MM.1S (cell line): ENCODE measurements at regions not wholly inside any gene's neighbourhood (a gene's known extent, or its start where the extent isn't known, plus 50 kb on each side); places are given as distances from the start of the nearest gene placed in this dataset.

Experiments used
- DNase-seq: peaks from one replicate; pipeline ENCODE4 v3.0.0-alpha.2; 2015
- H2AFZ ChIP-seq: fragments of 300-600 bp; sonication (generic); 2 replicates; pipeline ENCODE4 v1.6.0; 2016; ENCODE audit warnings: antibody characterized with exemption, low read length
- H3F3A ChIP-seq: fragments of 300-600 bp; sonication (generic); 2 replicates; pipeline ENCODE4 v1.6.1; 2016; ENCODE audit warnings: mild to moderate bottlenecking, antibody characterized with exemption, low read length, moderate library complexity, mixed read lengths; ENCODE audit not compliant: insufficient read depth
- H3K27ac ChIP-seq: fragments of 300-600 bp; sonication (generic); 2 replicates; pipeline ENCODE4 v1.5.1; 2016; ENCODE audit warnings: mild to moderate bottlenecking, low read length
- H3K27me3 ChIP-seq: fragments of 300-600 bp; sonication (generic); replicated peaks from 2 replicates; pipeline ENCODE4 v1.6.0; 2016; ENCODE audit warnings: low read length; ENCODE audit not compliant: insufficient read depth
- H3K36me3 ChIP-seq: fragments of 300-600 bp; sonication (generic); replicated peaks from 2 replicates; pipeline ENCODE4 v1.6.1; 2016; ENCODE audit warnings: mild to moderate bottlenecking, low read length, mixed read lengths; ENCODE audit not compliant: insufficient read depth
- H3K4me1 ChIP-seq: fragments of 300-600 bp; sonication (generic); 2 replicates; pipeline ENCODE4 v1.6.1; 2016; ENCODE audit warnings: low read length, mixed read lengths
- H3K4me2 ChIP-seq: fragments of 300-600 bp; sonication (generic); 2 replicates; pipeline ENCODE4 v1.6.0; 2016; ENCODE audit warnings: low read depth, low read length
- H3K4me3 ChIP-seq: fragments of 300-600 bp; sonication (generic); 2 replicates; pipeline ENCODE4 v1.5.1; 2016; ENCODE audit warnings: low read length, mixed read lengths
- H3K79me2 ChIP-seq: fragments of 300-600 bp; sonication (generic); 2 replicates; pipeline ENCODE4 v1.6.1; 2016; ENCODE audit warnings: mixed run types, low read length, mixed read lengths
- H3K9ac ChIP-seq: fragments of 300-600 bp; sonication (generic); 2 replicates; pipeline ENCODE4 v1.6.1; 2016; ENCODE audit warnings: low read length, mixed read lengths
- H3K9me2 ChIP-seq: fragments of 300-600 bp; sonication (generic); replicated peaks from 2 replicates; pipeline ENCODE4 v1.6.1; 2016; ENCODE audit warnings: mild to moderate bottlenecking, low read length, mixed read lengths; ENCODE audit not compliant: insufficient read depth
- H3K9me3 ChIP-seq: fragments of 300-600 bp; sonication (generic); replicated peaks from 2 replicates; pipeline ENCODE4 v1.6.1; 2016; ENCODE audit warnings: mild to moderate bottlenecking, low read length, mixed read lengths; ENCODE audit not compliant: insufficient read depth
- H4K20me1 ChIP-seq: fragments of 300-600 bp; sonication (generic); 2 replicates; pipeline ENCODE4 v1.6.1; 2016; ENCODE audit warnings: mild to moderate bottlenecking, low read length, moderate library complexity, mixed read lengths; ENCODE audit not compliant: insufficient read depth
- EZH2 ChIP-seq: fragments of 300-600 bp; sonication (generic); optimal IDR thresholded peaks from 2 replicates; pipeline ENCODE3; 2017; ENCODE audit warnings: low read depth, mild to moderate bottlenecking, antibody characterized with exemption, low read length, mixed read lengths
- EZH2phosphoT487 ChIP-seq: fragments of 300-600 bp; sonication (generic); IDR thresholded peaks from 2 replicates; pipeline ENCODE4 v1.6.1; 2018; ENCODE audit warnings: antibody characterized with exemption, low read length
- TF ChIP-seq, protein P1 (sequence below): fragments of 300-600 bp; sonication (generic); IDR thresholded peaks from 2 replicates; pipeline ENCODE4 v1.5.1; 2016; ENCODE audit warnings: antibody characterized with exemption, low read length, mixed read lengths

DNA sequence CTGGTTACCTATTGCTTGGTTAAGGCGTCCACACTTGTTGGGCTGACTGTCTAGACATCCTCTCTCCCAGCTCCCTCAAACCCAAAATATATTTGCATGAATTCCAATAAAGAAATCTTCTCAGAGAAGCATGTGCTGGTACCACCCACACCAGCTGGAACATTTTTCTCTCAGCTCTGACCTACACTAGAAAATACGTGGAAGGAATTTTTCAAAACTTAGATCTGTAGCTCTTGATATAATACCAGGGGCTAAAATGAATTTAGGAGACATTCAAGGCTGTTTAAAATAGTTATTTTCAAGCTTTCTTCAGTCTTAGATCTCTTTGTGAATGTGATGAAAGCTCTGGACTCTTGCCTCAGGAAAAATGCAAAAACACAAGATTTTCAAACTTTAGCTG, 590.4 kb downstream of the PDCD6IP start:
- no peaks in the 10 kb centered on the region for H3F3A ChIP-seq

DNA sequence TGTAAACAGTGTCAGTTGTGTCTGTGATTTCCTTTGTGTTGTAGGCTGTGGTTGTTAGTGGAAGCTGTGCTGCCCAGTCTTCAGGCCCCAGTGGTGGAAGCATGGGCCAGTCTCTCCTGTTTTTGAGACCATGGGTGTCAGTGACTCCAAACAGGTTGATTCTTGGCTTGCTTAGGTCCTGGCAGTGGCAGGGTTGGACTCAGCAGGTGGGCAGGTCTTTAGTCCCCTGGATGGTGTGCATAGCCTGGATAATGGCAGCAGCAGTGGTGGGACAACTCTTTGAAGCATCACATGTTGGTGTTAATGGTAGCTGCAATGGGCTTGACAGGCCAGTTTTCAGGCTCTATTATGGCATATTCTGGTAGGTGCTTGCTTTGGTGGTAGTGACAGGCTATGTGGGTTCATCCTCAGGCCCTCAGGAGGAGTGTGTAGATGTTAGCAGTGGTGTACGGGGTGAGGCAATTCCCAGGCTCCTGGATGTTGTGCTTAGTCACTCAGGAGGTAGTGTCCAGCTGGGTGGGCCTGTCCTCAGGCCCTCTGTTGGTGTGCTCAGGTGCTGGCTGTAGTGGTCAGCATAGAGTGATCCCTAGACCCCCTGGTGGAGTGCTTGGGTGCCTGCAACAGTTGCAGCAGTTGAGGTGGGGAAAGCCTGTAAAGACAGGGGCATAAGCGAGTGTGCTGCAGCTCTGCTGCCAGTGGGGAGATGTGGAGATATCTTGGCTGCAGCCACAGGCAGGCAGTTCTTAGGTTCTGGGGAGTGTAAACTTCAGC, 596.7 kb downstream of the PDCD6IP start:
- TF ChIP-seq EZH2 (no peak), EZH2phosphoT487 (no peak)
- TF ChIP-seq, protein P1, sequence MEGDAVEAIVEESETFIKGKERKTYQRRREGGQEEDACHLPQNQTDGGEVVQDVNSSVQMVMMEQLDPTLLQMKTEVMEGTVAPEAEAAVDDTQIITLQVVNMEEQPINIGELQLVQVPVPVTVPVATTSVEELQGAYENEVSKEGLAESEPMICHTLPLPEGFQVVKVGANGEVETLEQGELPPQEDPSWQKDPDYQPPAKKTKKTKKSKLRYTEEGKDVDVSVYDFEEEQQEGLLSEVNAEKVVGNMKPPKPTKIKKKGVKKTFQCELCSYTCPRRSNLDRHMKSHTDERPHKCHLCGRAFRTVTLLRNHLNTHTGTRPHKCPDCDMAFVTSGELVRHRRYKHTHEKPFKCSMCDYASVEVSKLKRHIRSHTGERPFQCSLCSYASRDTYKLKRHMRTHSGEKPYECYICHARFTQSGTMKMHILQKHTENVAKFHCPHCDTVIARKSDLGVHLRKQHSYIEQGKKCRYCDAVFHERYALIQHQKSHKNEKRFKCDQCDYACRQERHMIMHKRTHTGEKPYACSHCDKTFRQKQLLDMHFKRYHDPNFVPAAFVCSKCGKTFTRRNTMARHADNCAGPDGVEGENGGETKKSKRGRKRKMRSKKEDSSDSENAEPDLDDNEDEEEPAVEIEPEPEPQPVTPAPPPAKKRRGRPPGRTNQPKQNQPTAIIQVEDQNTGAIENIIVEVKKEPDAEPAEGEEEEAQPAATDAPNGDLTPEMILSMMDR = no peak

More for the DNA sequence above, 590.4 kb downstream of the PDCD6IP start:
- H3K9ac ChIP-seq = no peak overlapping the region
- H3K9me2 ChIP-seq = no peaks in the 10 kb centered on the region
- no peak overlapping the region for H3K4me3 ChIP-seq
- no peaks in the 10 kb centered on the region for H3K36me3 ChIP-seq
- H3K27me3 ChIP-seq = no peaks in the 10 kb centered on the region
- no peaks in the 10 kb centered on the region for H3K4me1 ChIP-seq
- H3K27ac ChIP-seq = no peak overlapping the region
- no peaks in the 10 kb centered on the region for H3K79me2 ChIP-seq
- H4K20me1 ChIP-seq = no peaks in the 10 kb centered on the region
- no peak overlapping the region for H2AFZ ChIP-seq
- no peak for DNase-seq
- H3K9me3 ChIP-seq = no peaks in the 10 kb centered on the region
- TF ChIP-seq EZH2phosphoT487 (no peak), EZH2 (no peak)
- TF ChIP-seq, protein P1 = no peak
- no peak overlapping the region for H3K4me2 ChIP-seq

DNA sequence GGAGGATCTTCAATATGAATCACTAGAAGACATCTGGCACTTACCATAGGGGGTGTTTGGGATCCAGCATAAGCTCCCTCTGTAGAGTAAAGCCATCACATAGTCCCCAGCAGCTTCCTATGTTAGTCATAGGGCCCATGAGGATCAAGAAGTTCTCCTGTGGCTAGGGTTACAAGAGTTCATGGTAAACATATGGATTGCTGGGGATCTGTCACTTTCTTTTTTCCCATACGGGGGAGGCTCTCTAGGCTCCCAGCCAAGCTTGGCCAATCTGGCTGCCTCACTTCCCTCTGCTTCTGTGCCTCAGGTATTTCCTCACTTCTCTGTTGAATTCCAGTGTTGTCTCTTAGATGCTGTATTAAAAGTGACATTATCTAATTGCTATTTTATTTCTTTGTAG, 597.9 kb downstream of the PDCD6IP start:
- H3K9me2 ChIP-seq = no peaks in the 10 kb centered on the region
- no peak overlapping the region for H3K27ac ChIP-seq
- H3K79me2 ChIP-seq = no peaks in the 10 kb centered on the region
- no peaks in the 10 kb centered on the region for H3K4me1 ChIP-seq
- no peak overlapping the region for H3K9ac ChIP-seq
- H3K4me2 ChIP-seq = no peak overlapping the region
- H3K4me3 ChIP-seq = no peak overlapping the region
- H3F3A ChIP-seq = no peaks in the 10 kb centered on the region
- H3K9me3 ChIP-seq = no peaks in the 10 kb centered on the region
- H2AFZ ChIP-seq = no peak overlapping the region
- H3K27me3 ChIP-seq = no peaks in the 10 kb centered on the region
- no peak for DNase-seq
- no peaks in the 10 kb centered on the region for H4K20me1 ChIP-seq
- TF ChIP-seq EZH2 (no peak), EZH2phosphoT487 (no peak)
- TF ChIP-seq, protein P1 = no peak
- H3K36me3 ChIP-seq = no peaks in the 10 kb centered on the region

More for the DNA sequence above, 596.7 kb downstream of the PDCD6IP start:
- Histone ChIP-seq H4K20me1 (no peaks in the 10 kb centered on the region), H3K4me3 (no peak overlapping the region), H3F3A (no peaks in the 10 kb centered on the region), H3K79me2 (no peaks in the 10 kb centered on the region), H3K4me1 (no peaks in the 10 kb centered on the region), H3K27ac (no peak overlapping the region), H3K36me3 (no peaks in the 10 kb centered on the region), H2AFZ (no peak overlapping the region), H3K9me2 (no peaks in the 10 kb centered on the region), H3K27me3 (no peaks in the 10 kb centered on the region), H3K4me2 (no peak overlapping the region), H3K9ac (no peak overlapping the region), H3K9me3 (no peaks in the 10 kb centered on the region)
- DNase-seq = no peak
